GM19455 (cell line): ENCODE measurements at regions not wholly inside any gene's neighbourhood (a gene's known extent, or its start where the extent isn't known, plus 50 kb on each side); places are given as distances from the start of the nearest gene placed in this dataset.

Experiments used
- ATAC-seq: cut with Tn5 transposase; IDR thresholded peaks from one replicate; pipeline ENCODE4 v1.9.1; 2021; ENCODE audit not compliant: unreplicated experiment

GRCh38 chr4:180870623-180871022 is 1372.6 kb upstream of the TENM3 start:
- no peak for ATAC-seq

- no peak for ATAC-seq
Observed at GRCh38 chr4:180898305-180898704, 1344.9 kb upstream of the TENM3 start.

GRCh38 chr4:180900781-180901180 is 1342.4 kb upstream of the TENM3 start:
- no peak for ATAC-seq

DNA sequence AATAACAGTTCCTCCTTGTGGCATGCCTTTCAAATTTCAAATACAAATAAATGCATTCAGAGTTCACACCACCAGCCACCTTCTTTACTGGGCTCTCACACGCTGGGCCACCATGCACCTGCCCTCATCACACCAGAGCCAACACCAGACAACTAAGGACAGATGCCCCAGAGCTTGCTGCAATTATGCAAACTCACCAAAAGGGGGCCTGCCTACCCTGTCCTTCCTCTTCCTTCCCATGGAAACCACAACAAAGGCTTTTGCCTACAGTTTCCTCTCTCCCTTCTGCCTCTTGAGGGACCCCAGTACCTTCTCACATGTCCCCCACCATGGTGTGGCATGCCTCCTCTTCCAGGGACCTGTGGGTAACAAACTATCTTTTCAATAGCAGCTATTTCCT is 1333.9 kb upstream of the TENM3 start:
- ATAC-seq = no peak

- no peak for ATAC-seq
Observed at GRCh38 chr4:180913750-180914149, 1329.5 kb upstream of the TENM3 start.

DNA sequence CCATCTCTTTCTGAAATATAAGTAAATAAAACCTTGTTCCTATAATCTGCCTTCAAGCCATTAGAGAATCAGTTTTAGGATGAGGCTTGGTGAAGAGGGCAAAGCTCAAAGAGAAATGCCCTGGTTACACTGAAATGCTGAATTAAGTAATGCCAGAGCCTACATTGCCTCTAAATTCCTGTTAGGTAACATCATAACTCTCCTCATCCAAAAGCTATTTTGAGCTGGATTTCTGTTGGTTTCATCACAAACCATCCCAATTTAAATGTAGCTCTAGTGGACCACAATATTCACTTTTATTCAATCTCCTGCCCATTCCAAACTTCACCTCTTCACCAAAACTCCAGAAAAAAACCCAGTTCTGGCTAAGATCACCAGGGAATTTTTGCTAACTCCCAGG is 1319.7 kb upstream of the TENM3 start:
- no peak for ATAC-seq

GRCh38 chr4:180925805-180926204 is 1317.4 kb upstream of the TENM3 start:
- ATAC-seq = no peak

GRCh38 chr4:180926277-180926676 is 1316.9 kb upstream of the TENM3 start:
- no peak for ATAC-seq

DNA sequence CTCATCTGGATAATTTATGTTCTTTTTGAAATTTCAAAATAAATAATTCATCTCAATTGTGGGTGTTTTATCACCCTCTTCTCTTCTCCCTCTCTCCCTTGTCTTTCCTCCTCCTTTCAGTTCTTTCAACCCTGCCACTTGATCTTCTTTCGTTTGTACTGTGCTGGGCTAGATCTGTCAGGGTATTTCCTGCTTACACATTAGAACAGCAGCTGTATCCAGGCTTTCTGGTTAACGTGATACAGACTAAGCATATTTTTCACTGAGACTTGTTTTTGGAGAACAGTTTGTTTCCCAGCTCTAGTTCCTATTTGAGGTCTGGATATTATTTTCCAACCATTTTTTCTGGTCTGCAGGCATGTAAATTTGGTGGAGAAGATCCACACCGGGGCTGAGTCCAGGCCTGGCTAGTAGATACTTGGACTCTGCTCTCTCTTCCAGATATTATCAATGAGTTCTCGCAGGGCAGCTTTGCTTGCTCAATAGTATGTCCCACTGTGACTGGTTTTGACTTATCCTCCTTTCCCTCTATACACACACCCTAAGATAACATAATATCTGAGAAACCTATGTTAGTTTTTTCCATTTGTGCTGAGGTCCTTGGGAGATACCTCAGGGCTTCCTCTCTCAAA is 1310.7 kb upstream of the TENM3 start:
- no peak for ATAC-seq

DNA sequence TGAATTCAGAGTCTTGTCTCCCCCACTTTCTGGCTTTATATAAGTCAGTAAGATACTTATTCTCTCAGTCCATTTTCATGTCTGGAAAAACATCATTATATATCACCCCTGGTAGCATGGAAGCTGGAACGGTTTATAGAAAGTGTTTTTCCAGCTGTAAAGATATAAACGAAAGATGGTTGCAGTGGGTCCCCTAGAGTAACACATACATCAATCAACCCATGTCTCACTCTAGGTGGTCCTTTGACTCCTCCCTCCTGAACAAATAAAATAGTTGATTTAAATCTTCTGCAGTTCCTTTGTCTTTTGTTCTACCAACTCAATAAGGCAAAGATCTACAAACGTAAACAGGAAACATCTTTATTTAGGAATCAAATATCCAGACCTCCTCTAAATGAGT is 1306.1 kb upstream of the TENM3 start:
- no peak for ATAC-seq

DNA sequence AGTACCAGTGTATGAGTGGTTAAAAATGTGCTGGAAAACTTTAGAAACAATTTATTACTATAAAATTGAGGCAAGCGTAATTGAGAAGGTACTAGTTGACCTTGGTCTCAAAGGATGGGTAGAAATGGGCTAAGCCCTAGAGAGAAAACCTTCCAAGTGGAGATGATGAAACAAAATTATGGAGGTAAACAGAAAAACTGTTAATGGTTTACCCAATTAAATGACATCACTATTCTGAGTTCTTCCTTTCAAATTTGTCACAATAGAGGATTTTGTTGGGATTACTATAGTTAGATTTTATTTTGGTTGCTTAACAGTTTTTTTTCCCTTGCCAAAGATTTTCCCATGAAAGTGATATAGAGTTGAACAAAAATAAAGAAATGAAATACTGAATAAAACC is 1302.5 kb upstream of the TENM3 start:
- no peak for ATAC-seq

GRCh38 chr4:180942367-180942916 is 1300.8 kb upstream of the TENM3 start:
- ATAC-seq = no peak

DNA sequence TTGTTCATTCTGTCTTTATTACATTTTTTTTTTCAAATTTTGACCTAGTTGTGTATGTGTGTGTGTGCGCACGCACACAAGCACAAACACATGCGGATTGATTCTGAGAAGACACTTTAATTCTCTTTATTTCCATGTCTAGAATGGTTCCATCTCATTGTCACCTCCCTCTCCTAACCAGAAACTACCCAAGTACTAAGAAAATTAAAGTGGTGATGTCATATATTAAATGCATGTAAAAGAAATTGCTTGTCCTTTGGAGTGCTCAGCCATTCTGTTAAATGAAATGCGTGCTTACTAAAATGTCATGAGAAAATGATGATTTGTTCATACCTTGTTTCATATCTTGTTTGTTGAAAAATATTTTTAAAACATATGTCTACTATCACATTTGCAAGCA is 1297.0 kb upstream of the TENM3 start:
- ATAC-seq = no peak

DNA sequence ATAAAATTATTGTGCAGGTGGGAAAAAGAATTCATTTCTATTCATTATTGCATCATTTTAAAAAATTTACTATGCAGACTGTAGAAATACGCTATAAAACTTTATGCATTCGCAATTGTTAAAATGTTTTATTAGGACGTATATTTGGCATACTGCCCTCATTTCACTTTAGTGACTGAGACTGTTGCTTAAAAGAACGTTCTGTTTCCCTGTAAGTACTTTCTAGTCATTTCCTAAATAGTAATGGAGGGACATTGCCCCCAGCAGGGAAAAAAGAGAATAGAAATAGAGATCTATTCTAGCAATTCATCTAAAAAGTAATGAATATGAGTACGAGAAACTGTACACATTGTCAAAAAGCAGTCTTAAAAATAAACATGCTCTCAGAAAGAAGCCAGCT is 1295.8 kb upstream of the TENM3 start:
- ATAC-seq = no peak

DNA sequence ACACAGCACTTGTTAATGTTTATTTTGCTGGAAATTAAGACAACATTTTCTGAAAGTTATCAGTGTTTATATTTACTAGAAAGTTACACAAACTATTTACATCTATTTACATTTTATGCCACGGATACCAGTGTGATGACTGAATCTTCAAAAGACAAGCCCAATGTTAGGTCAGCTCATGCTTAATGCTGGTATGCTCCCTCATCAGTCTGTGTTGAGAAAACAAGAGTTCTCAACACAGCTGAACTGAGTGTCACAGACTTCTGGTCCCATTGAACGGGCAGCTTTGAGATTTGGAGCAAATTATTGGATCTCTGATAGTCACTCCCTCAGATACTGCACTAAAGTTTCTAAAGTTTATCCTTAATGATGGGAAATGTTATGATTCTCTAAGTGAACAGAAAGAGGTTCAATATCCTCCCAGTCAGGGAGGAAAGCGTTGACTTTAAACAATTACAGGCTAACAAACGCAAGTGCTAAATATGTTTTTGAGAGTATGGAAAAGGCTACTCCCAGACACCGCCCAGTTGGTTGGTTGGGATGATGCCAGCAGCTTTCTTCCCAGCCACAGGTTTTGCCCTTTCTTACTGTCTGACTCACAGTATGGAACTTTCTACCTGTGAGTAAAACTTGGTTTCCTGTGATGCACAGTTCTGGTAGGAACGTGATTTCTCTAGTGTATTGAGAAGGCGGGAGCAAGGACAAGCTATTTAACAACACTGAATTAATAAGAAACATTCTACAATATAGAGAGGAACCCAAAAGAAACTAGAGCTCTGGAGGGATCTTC is 1293.6 kb upstream of the TENM3 start:
- ATAC-seq = no peak

GRCh38 chr4:180950377-180950776 is 1292.8 kb upstream of the TENM3 start:
- no peak for ATAC-seq

DNA sequence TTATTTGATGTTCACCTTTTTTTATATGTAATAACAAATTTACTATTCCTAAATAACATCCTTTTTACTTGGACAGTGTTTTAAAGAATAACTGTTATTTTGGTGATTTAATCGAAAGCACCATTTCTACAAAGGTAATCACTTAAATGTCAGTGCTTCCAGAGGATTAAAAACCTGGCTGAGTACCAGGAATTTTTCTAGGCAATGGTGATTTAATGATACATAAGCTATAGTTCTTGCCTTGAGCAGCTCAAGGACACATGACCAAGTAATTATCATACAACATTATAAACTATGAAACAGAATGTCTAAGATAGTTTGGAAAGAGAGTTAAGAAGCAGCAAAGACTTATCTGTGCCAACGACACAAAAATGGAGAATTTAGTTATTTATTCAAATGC is 1291.9 kb upstream of the TENM3 start:
- no peak for ATAC-seq

DNA sequence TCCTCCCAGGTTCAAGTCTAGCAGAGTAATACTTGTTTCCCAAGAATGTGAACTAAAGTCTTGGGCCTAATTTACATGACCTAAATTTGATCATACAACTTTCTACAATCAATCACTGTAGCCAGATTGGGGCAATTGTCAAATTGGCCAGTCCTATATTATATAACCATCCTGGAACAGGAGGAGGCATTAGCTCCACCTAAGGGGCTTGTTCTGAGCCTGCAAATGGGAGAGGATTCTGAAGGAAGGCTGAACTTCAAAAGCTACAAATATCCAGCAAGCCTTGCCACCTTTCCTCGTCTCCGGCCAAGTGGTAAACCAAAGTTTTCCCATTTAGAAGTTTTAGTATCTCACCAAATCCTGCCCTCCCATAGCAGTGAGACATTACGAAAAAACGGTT is 1289.6 kb upstream of the TENM3 start:
- ATAC-seq = no peak

GRCh38 chr4:180960743-180961401 is 1282.3 kb upstream of the TENM3 start:
- no peak for ATAC-seq

DNA sequence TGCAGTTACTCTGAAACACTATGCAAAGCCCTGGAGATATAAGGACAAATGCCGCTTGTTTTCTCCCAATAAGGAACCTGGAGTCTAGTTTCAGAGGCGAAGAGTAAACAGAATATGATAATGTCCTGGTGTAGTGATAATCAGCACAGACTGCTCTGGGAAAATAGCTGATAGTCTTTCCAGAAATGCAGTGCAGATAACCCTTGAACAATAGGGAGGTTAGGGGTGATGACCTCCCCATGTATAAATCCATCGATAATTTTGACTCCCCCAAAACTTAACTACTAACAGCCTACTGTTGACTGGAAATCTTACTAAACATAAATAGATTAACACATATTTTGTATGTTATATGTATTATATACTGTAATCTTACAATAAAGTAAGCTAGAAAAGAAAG is 1280.9 kb upstream of the TENM3 start:
- no peak for ATAC-seq

GRCh38 chr4:180966312-180966711 is 1276.9 kb upstream of the TENM3 start:
- ATAC-seq = no peak

DNA sequence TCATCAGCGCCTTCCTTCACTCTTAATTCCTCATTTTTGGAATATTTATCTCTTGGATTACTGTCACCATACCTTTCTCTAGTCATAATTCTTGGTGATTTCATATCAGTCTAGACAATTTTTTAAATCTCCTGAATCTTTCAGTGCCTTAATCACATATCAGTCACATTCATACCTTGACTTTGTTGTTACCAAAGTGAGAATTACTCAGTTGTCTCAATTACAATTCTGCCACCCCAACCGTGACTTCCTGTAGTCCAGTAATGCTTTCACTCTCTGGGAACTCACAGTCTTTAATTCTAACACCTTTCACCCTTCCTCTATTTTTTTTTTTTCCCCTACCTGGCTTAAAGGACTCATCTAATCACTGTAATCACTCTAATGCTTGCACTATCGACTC is 1275.3 kb upstream of the TENM3 start:
- no peak for ATAC-seq
